Neural cell (in vitro differentiated cells): ENCODE measurements at regions not wholly inside any gene's neighbourhood (a gene's known extent, or its start where the extent isn't known, plus 50 kb on each side); places are given as distances from the start of the nearest gene placed in this dataset.

Experiments used
- EZH2 ChIP-seq: fragments of 200-600, 300-800 bp; shearing (Covaris generic), sonication (generic); IDR thresholded peaks from 2 replicates; pipeline ENCODE4 v1.6.1; 2014; ENCODE audit warnings: antibody characterized with exemption, low read length, borderline replicate concordance, mild to moderate bottlenecking; ENCODE audit not compliant: insufficient read depth, poor library complexity, severe bottlenecking
- POLR2AphosphoS5 ChIP-seq: IDR thresholded peaks from 2 replicates; pipeline ENCODE4 v1.6.1; 2012
- RAD21 ChIP-seq: fragments of 450-650 bp; conservative IDR thresholded peaks from 2 replicates; pipeline ENCODE4 v1.6.1; 2014; ENCODE audit warnings: antibody characterized with exemption, mild to moderate bottlenecking, moderate library complexity
- SMC3 ChIP-seq: fragments of 450-650 bp; conservative IDR thresholded peaks from 2 replicates; pipeline ENCODE4 v1.6.1; 2014; ENCODE audit warnings: antibody characterized with exemption, mild to moderate bottlenecking, moderate library complexity; ENCODE audit not compliant: poor library complexity
- TAF1 ChIP-seq: IDR thresholded peaks from 2 replicates; pipeline ENCODE4 v1.6.1; 2012; ENCODE audit warnings: low read depth
- TF ChIP-seq, protein P1 (sequence below): fragments of 450-650 bp; IDR thresholded peaks from 2 replicates; pipeline ENCODE4 v1.5.1; 2014; ENCODE audit warnings: antibody characterized with exemption, mild to moderate bottlenecking, moderate library complexity; ENCODE audit not compliant: poor library complexity, severe bottlenecking

DNA sequence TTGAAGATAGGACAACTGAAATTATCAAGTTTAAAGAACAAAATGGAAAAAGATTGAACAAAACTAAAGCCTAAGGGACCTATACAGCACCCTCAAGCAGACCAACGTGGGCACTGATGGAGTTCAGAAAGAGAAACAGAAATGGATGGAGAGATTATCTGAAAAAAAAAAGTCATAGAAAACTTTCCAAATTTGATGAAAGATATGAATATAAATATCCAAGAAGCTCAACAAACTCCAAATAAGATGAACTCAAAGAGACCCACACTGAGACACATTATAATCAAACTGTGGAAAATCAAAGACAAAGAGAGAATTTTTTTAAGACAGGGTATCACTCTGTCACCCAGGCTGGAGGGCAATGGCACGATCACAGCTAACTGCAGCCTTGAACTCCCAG lies 128.6 kb upstream of the PUM3 start:
- TF ChIP-seq, protein P1, sequence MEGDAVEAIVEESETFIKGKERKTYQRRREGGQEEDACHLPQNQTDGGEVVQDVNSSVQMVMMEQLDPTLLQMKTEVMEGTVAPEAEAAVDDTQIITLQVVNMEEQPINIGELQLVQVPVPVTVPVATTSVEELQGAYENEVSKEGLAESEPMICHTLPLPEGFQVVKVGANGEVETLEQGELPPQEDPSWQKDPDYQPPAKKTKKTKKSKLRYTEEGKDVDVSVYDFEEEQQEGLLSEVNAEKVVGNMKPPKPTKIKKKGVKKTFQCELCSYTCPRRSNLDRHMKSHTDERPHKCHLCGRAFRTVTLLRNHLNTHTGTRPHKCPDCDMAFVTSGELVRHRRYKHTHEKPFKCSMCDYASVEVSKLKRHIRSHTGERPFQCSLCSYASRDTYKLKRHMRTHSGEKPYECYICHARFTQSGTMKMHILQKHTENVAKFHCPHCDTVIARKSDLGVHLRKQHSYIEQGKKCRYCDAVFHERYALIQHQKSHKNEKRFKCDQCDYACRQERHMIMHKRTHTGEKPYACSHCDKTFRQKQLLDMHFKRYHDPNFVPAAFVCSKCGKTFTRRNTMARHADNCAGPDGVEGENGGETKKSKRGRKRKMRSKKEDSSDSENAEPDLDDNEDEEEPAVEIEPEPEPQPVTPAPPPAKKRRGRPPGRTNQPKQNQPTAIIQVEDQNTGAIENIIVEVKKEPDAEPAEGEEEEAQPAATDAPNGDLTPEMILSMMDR = no peak
- TF ChIP-seq TAF1 (no peak), POLR2AphosphoS5 (no peak), EZH2 (no peak), SMC3 (no peak), RAD21 (no peak)
